ENCODE measurements at regions not wholly inside any gene's neighbourhood (a gene's known extent, or its start where the extent isn't known, plus 50 kb on each side); places are given as distances from the start of the nearest gene placed in this dataset.

- no TSS peak for BruUV-seq (replicated peaks)
- in situ Hi-C loops (cut with HindIII; ENCODE audit: extremely low pct_ligation_motif_present, low pct_unique_long_range_greater_than_20kb) (no loop called here), intact Hi-C loops (cut with micrococcal nuclease; ENCODE audit: unreplicated experiment) (no loop called here)
- no peak for DNase-seq (ENCODE audit: low spot score)
- Histone ChIP-seq H3K27me3 (ENCODE audit: control insufficient read depth in 1 of 2, insufficient read depth in 2 of 2, low read length in 2 of 2) (no peaks in the 10 kb centered on the region; a peak in 1 of 5 replicates), H3K27ac (ENCODE audit: extremely low read length, insufficient read depth, low read length) (no peak overlapping the region), H2AFZ (ENCODE audit: low read length) (no peak overlapping the region), H3K4me2 (ENCODE audit: low read depth, low read length) (no peak overlapping the region), H3K36me3 (replicated peaks in 1 of 2; ENCODE audit: control insufficient read depth in 1 of 2, insufficient read depth in 2 of 2, low read length in 2 of 2) (no peaks in the 10 kb centered on the region), H3K4me1 (ENCODE audit: insufficient read depth, low read length) (no peaks in the 10 kb centered on the region), H3K79me2 (ENCODE audit: insufficient read depth, low read length) (no peaks in the 10 kb centered on the region), H3K9me3 (ENCODE audit: low read length) (no peaks in the 10 kb centered on the region), H4K20me1 (ENCODE audit: insufficient read depth, low read length) (no peaks in the 10 kb centered on the region), H3K9ac (ENCODE audit: insufficient read depth, low read depth, low read length) (no peak overlapping the region), H3K4me3 (replicated peaks in 1 of 3; ENCODE audit: insufficient read depth in 1 of 3, low read depth in 2 of 3, low read length in 3 of 3) (no peak overlapping the region)
- no peak for FAIRE-seq
- TF ChIP-seq HNRNPLL (IDR thresholded peaks at IDR 0.05; ENCODE audit: low read depth, low read length, poor library complexity, severe bottlenecking) (no peak), PLRG1 (conservative IDR thresholded peaks at IDR 0.05) (no peak), PHF8 (CRISPR knock-in tag; IDR thresholded peaks at IDR 0.05) (no peak), BRF2 (CRISPR knock-in tag; IDR thresholded peaks at IDR 0.05) (no peak), TOPORS (CRISPR knock-in tag; IDR thresholded peaks at IDR 0.05) (no peak), ZNF580 (CRISPR knock-in tag; IDR thresholded peaks at IDR 0.05; ENCODE audit: borderline replicate concordance, low read depth) (no peak), CBX5 (CRISPR knock-in tag; IDR thresholded peaks at IDR 0.05; ENCODE audit: borderline replicate concordance) (no peak), NR2F2 (IDR thresholded peaks at IDR 0.05; ENCODE audit: borderline replicate concordance, low read depth) (no peak), KAT8 (CRISPR knock-in tag; IDR thresholded peaks at IDR 0.05) (no peak), CBX2 (IDR thresholded peaks at IDR 0.05; ENCODE audit: low read depth, low read length) (no peak), CBX2 (CRISPR knock-in tag; IDR thresholded peaks at IDR 0.05; ENCODE audit: low read depth) (no peak), TBP (CRISPR knock-in tag; IDR thresholded peaks at IDR 0.05) (no peak), ESRRA (CRISPR knock-in tag; IDR thresholded peaks at IDR 0.05; ENCODE audit: low read depth) (no peak), JDP2 (CRISPR knock-in tag; IDR thresholded peaks at IDR 0.05; ENCODE audit: borderline replicate concordance) (no peak), ZNF891 (CRISPR knock-in tag; IDR thresholded peaks at IDR 0.05) (no peak), MYPOP (CRISPR knock-in tag; IDR thresholded peaks at IDR 0.05) (no peak), CSRNP2 (CRISPR knock-in tag; conservative IDR thresholded peaks at IDR 0.05; ENCODE audit: low read depth) (no peak), UBTF (CRISPR knock-in tag; IDR thresholded peaks at IDR 0.05) (no peak)
- no peak for ATAC-seq
- ChIA-PET POLR2A (no interaction called here), CTCF (ENCODE audit: low intra/inter-chr PET ratio, low total read pairs) (no interaction called here)
- WGBS (ENCODE audit: low lambda C conversion rate), result 2% methylated on average over 3 of the region's 3 CpGs
Measured at GRCh38 chr4:62398318-62398717, 1198.2 kb downstream of the ADGRL3 start.

All from HepG2 (cell line).